ENCODE measurements at regions not wholly inside any gene's neighbourhood (a gene's known extent, or its start where the extent isn't known, plus 50 kb on each side); places are given as distances from the start of the nearest gene placed in this dataset.

DNA sequence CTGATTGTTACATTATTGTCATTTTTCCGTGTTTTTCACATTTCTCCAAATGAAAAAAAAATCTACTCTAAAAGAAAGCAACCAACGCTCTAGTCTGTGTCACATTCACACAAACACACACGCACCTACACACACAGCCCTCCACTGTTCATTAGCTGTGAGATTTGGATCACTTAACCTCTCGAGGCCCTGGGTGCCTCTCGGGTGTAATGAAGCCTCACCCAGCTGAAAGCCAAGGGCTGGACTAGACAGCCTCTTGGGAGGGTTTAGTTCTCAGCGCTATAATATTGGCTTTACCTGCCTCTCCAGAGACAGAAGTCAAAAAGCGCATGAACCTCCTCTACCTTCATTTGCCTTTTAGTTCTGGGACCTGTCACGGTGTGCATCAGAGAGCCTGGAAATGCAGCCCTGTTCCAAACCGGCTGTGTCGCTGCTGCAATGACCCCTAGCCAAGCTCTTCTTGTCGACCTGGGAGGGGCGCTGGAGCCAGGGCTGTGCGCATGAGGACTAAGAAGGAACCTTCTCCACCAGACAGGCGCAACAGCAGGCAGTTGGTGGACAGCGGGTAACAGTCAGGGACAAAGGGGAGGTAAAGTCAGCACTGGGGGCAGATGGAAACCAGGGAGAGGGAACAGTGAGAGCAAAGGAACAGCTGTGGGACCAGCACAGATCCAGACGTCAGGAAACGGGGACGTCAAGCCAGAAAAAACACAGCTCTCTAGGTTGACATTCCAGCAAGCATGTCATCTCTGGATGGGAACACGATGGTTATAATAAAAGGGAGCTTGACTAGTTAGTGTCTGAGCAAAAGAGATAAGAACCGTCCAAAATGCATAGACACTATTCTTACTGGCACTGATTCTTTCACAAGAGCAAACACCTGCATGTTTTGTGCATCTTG is 375.9 kb downstream of the EFNB2 start:
- H3K9ac ChIP-seq (ENCODE audit: low read depth, low read length) = no peak overlapping the region
- no peak for DNase-seq
- no peak overlapping the region for H3K4me3 ChIP-seq (ENCODE audit: low read depth in 1 of 2, low read length in 2 of 2)
- no peak overlapping the region for H2AFZ ChIP-seq (ENCODE audit: low read depth, low read length)
- no peaks in the 10 kb centered on the region for H3K27me3 ChIP-seq (ENCODE audit: insufficient read depth, low read length, poor library complexity)
- H3K4me2 ChIP-seq (ENCODE audit: insufficient read depth, low read length) = no peak overlapping the region
- no peak for ATAC-seq (ENCODE audit: insufficient read depth, low read depth)
- no peaks in the 10 kb centered on the region for H3K79me2 ChIP-seq (ENCODE audit: insufficient read depth, low read length)
- no peaks in the 10 kb centered on the region for H3K9me3 ChIP-seq (ENCODE audit: insufficient read depth, low read length, severe bottlenecking)
- no peaks in the 10 kb centered on the region for H4K20me1 ChIP-seq (ENCODE audit: insufficient read depth, low read length)
- TF ChIP-seq, protein P1, sequence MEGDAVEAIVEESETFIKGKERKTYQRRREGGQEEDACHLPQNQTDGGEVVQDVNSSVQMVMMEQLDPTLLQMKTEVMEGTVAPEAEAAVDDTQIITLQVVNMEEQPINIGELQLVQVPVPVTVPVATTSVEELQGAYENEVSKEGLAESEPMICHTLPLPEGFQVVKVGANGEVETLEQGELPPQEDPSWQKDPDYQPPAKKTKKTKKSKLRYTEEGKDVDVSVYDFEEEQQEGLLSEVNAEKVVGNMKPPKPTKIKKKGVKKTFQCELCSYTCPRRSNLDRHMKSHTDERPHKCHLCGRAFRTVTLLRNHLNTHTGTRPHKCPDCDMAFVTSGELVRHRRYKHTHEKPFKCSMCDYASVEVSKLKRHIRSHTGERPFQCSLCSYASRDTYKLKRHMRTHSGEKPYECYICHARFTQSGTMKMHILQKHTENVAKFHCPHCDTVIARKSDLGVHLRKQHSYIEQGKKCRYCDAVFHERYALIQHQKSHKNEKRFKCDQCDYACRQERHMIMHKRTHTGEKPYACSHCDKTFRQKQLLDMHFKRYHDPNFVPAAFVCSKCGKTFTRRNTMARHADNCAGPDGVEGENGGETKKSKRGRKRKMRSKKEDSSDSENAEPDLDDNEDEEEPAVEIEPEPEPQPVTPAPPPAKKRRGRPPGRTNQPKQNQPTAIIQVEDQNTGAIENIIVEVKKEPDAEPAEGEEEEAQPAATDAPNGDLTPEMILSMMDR (IDR thresholded peaks at IDR 0.05; ENCODE audit: borderline replicate concordance, extremely low read depth, low read length, poor library complexity, severe bottlenecking) = no peak
- TF ChIP-seq EZH2 (IDR thresholded peaks at IDR 0.05; ENCODE audit: borderline replicate concordance, low read depth, low read length, severe bottlenecking) = no peak
- H3K4me1 ChIP-seq (ENCODE audit: insufficient read depth, low read length) = no peaks in the 10 kb centered on the region
- H3K36me3 ChIP-seq (ENCODE audit: insufficient read depth, low read length) = no peaks in the 10 kb centered on the region
- no peak overlapping the region for H3K27ac ChIP-seq (ENCODE audit: low read length)

- H3K36me3 ChIP-seq (ENCODE audit: insufficient read depth, low read length) = no peaks in the 10 kb centered on the region
- no peaks in the 10 kb centered on the region for H3K9me3 ChIP-seq (ENCODE audit: insufficient read depth, low read length, severe bottlenecking)
- no peak for ATAC-seq (ENCODE audit: insufficient read depth, low read depth)
- H3K9ac ChIP-seq (ENCODE audit: low read depth, low read length) = no peak overlapping the region
- no peak overlapping the region for H3K4me2 ChIP-seq (ENCODE audit: insufficient read depth, low read length)
- no peaks in the 10 kb centered on the region for H3K4me1 ChIP-seq (ENCODE audit: insufficient read depth, low read length)
- H3K79me2 ChIP-seq (ENCODE audit: insufficient read depth, low read length) = no peaks in the 10 kb centered on the region
- TF ChIP-seq, protein P1 (IDR thresholded peaks at IDR 0.05; ENCODE audit: borderline replicate concordance, extremely low read depth, low read length, poor library complexity, severe bottlenecking) = no peak
- TF ChIP-seq EZH2 (IDR thresholded peaks at IDR 0.05; ENCODE audit: borderline replicate concordance, low read depth, low read length, severe bottlenecking) = no peak
- H3K4me3 ChIP-seq (ENCODE audit: low read depth in 1 of 2, low read length in 2 of 2) = no peak overlapping the region
- no peak for DNase-seq
- H3K27ac ChIP-seq (ENCODE audit: low read length) = no peak overlapping the region
- no peaks in the 10 kb centered on the region for H3K27me3 ChIP-seq (ENCODE audit: insufficient read depth, low read length, poor library complexity)
- H4K20me1 ChIP-seq (ENCODE audit: insufficient read depth, low read length) = no peaks in the 10 kb centered on the region
- no peak overlapping the region for H2AFZ ChIP-seq (ENCODE audit: low read depth, low read length)
Measured at GRCh38 chr13:106156468-106156867, 379.0 kb downstream of the EFNB2 start.

GRCh38 chr13:106155411-106155810 is 380.1 kb downstream of the EFNB2 start:
- no peaks in the 10 kb centered on the region for H3K36me3 ChIP-seq (ENCODE audit: insufficient read depth, low read length)
- no peaks in the 10 kb centered on the region for H3K9me3 ChIP-seq (ENCODE audit: insufficient read depth, low read length, severe bottlenecking)
- H3K27me3 ChIP-seq (ENCODE audit: insufficient read depth, low read length, poor library complexity) = no peaks in the 10 kb centered on the region
- H3K79me2 ChIP-seq (ENCODE audit: insufficient read depth, low read length) = no peaks in the 10 kb centered on the region
- no peaks in the 10 kb centered on the region for H3K4me1 ChIP-seq (ENCODE audit: insufficient read depth, low read length)
- no peak overlapping the region for H3K9ac ChIP-seq (ENCODE audit: low read depth, low read length)
- H4K20me1 ChIP-seq (ENCODE audit: insufficient read depth, low read length) = no peaks in the 10 kb centered on the region
- H3K27ac ChIP-seq (ENCODE audit: low read length) = no peak overlapping the region
- no peak overlapping the region for H3K4me2 ChIP-seq (ENCODE audit: insufficient read depth, low read length)
- no peak overlapping the region for H3K4me3 ChIP-seq (ENCODE audit: low read depth in 1 of 2, low read length in 2 of 2)
- H2AFZ ChIP-seq (ENCODE audit: low read depth, low read length) = no peak overlapping the region
- ATAC-seq (ENCODE audit: insufficient read depth, low read depth) (no peak), DNase-seq (no peak)
- TF ChIP-seq EZH2 (IDR thresholded peaks at IDR 0.05; ENCODE audit: borderline replicate concordance, low read depth, low read length, severe bottlenecking) = no peak
- TF ChIP-seq, protein P1 (IDR thresholded peaks at IDR 0.05; ENCODE audit: borderline replicate concordance, extremely low read depth, low read length, poor library complexity, severe bottlenecking) = no peak
